Right atrium auricular region (tissue), 2 donors: ENCODE measurements at regions not wholly inside any gene's neighbourhood (a gene's known extent, or its start where the extent isn't known, plus 50 kb on each side); places are given as distances from the start of the nearest gene placed in this dataset.

Experiments
- DNase-seq: peaks from one replicate; pipeline ENCODE4 v3.0.0-alpha.2; 2019; ENCODE audit warnings: low spot score
- H3K27ac ChIP-seq, 2 donors: fragments of 200-600 bp; sonication (generic); 1 replicate in 1 of 2; 2 replicates in 1 of 2; pipeline ENCODE4 v1.5.1; 2016 to 2019
- H3K27me3 ChIP-seq, 2 donors: fragments of 200-600 bp; sonication (generic); one replicate each; pipeline versions ENCODE4 v1.5.1 to v1.6.0; 2017 to 2019
- H3K36me3 ChIP-seq: fragments of 200-600 bp; sonication (generic); one replicate; pipeline ENCODE4 v1.5.1; 2016
- H3K4me1 ChIP-seq, 2 donors: fragments of 200-600 bp; sonication (generic); one replicate each; pipeline versions ENCODE4 v1.5.1 to v1.6.0; 2017 to 2019
- H3K4me3 ChIP-seq, 2 donors: fragments of 200-600 bp; sonication (generic); 1 replicate in 1 of 2; 2 replicates in 1 of 2; pipeline ENCODE4 v1.5.1; 2017 to 2019; ENCODE audit warnings: mild to moderate bottlenecking in 1 of 2, moderate library complexity in 1 of 2
- H3K9me3 ChIP-seq, 2 donors: fragments of 200-600 bp; sonication (generic); one replicate each; pipeline ENCODE4 v1.5.1; 2019
- CTCF ChIP-seq, 2 donors: fragments of 200-600 bp; sonication (generic); IDR thresholded peaks; one replicate each; pipeline ENCODE4 v1.5.1; 2019; ENCODE audit warnings: antibody characterized with exemption in 2 of 2

- no peak for DNase-seq
- Histone ChIP-seq H3K27ac (peak overlapping the region in 1 of 2 donors; percentile 27), H3K4me1 (peaks cover 0 to 8% of the 10 kb centered on the region in 2 donors), H3K36me3 (no peaks in the 10 kb centered on the region), H3K9me3 (no peaks in the 10 kb centered on the region), H3K27me3 (no peaks in the 10 kb centered on the region), H3K4me3 (no peak overlapping the region)
- TF ChIP-seq CTCF (IDR thresholded peaks at IDR 0.05), result no peak
Observed at GRCh38 chr6:40715570-40716403, 128.6 kb upstream of the LRFN2 start.

- peak overlapping the region in 1 of 2 donors; percentile 27 for H3K27ac ChIP-seq
- H3K27me3 ChIP-seq, result no peaks in the 10 kb centered on the region
- DNase-seq, result no peak
- peaks cover 0 to 2% of the 10 kb centered on the region in 2 donors for H3K4me1 ChIP-seq
- no peaks in the 10 kb centered on the region for H3K9me3 ChIP-seq
- H3K36me3 ChIP-seq, result no peaks in the 10 kb centered on the region
- H3K4me3 ChIP-seq, result no peak overlapping the region
- no peak for TF ChIP-seq CTCF (IDR thresholded peaks at IDR 0.05)
Observed at GRCh38 chr6:40714576-40715564, 127.7 kb upstream of the LRFN2 start.

DNA sequence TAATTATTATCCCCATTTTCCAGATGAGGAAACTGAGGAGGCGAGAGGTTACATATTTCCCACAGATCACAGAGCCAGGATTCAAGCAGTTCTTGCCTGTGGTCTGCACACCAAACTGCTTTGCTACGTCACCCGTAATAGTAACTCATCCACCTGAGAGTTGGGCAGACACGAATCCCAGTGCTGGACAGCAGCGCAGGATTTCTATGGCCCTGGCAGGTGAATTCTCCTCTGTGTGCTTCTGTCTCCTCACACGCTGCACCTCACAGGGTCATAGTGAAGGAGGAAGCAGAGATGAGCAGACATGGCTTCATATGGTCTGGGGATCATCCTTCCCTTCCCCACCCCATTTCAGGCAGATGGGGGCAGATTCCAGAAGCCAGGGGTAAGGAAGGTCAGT, 127.0 kb upstream of the LRFN2 start:
- no peaks in the 10 kb centered on the region for H3K4me1 ChIP-seq
- no peak for TF ChIP-seq CTCF (IDR thresholded peaks at IDR 0.05)
- H3K9me3 ChIP-seq, result no peaks in the 10 kb centered on the region
- H3K27me3 ChIP-seq, result no peaks in the 10 kb centered on the region
- no peak for DNase-seq
- H3K4me3 ChIP-seq, result no peak overlapping the region
- no peak overlapping the region for H3K27ac ChIP-seq
- H3K36me3 ChIP-seq, result no peaks in the 10 kb centered on the region

- no peak overlapping the region for H3K27ac ChIP-seq
- no peaks in the 10 kb centered on the region for H3K36me3 ChIP-seq
- H3K27me3 ChIP-seq, result no peaks in the 10 kb centered on the region
- no peak for DNase-seq
- no peaks in the 10 kb centered on the region for H3K4me1 ChIP-seq
- TF ChIP-seq CTCF (IDR thresholded peaks at IDR 0.05), result no peak
- H3K9me3 ChIP-seq, result no peaks in the 10 kb centered on the region
- no peak overlapping the region for H3K4me3 ChIP-seq
Observed at GRCh38 chr6:40713002-40713719, 126.0 kb upstream of the LRFN2 start.

- Histone ChIP-seq H3K36me3 (no peaks in the 10 kb centered on the region), H3K4me1 (no peaks in the 10 kb centered on the region), H3K27ac (no peak overlapping the region), H3K27me3 (no peaks in the 10 kb centered on the region), H3K4me3 (no peak overlapping the region), H3K9me3 (no peaks in the 10 kb centered on the region)
- DNase-seq, result no peak
- TF ChIP-seq CTCF (IDR thresholded peaks at IDR 0.05), result no peak
Observed at GRCh38 chr6:40710626-40711330, 123.6 kb upstream of the LRFN2 start.
